ENCODE measurements at regions not wholly inside any gene's neighbourhood (a gene's known extent, or its start where the extent isn't known, plus 50 kb on each side); places are given as distances from the start of the nearest gene placed in this dataset.
"Not testable (repeated sequence)": the region's sequence is repeated elsewhere in the genome, so short reads cannot be mapped to it uniquely, and the experiment has no call there.

DNA sequence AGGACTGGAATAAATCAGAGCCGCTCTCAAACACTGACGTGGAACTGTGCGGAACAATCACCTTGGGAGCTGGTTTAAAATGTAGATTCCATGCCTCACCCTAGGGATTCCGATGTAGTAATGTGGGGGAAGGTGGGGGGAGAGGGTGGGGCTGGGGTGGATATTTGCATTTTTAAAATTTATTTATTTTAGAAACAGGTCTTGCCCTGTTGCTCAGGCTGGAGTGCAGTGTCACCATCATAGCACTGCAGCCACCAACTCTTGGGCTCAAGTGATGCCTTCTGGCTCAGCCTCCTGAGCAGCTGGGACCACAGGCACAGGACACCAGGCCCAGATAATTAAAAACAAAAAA, 101.9 kb upstream of the SEC22B start:
- H3K36me3 ChIP-seq (ENCODE audit: control insufficient read depth, insufficient read depth, low read length); H3K4me1 ChIP-seq; H3K79me2 ChIP-seq; H3K4me3 ChIP-seq (ENCODE audit: low read depth, low read length); H3K4me2 ChIP-seq (ENCODE audit: low read length); H2AFZ ChIP-seq; H3K27ac ChIP-seq; H3K9ac ChIP-seq; H3K9me3 ChIP-seq (ENCODE audit: control insufficient read depth, low read length); H3K27me3 ChIP-seq (ENCODE audit: control insufficient read depth, insufficient read depth, low read length): not testable (repeated sequence)

GRCh38 chr1:120277428-120278258, 101.3 kb upstream of the SEC22B start:
- not testable (repeated sequence) for H2AFZ ChIP-seq; H3K9me3 ChIP-seq (ENCODE audit: control insufficient read depth, low read length); H3K27me3 ChIP-seq (ENCODE audit: control insufficient read depth, insufficient read depth, low read length); H3K36me3 ChIP-seq (ENCODE audit: control insufficient read depth, insufficient read depth, low read length); H3K4me1 ChIP-seq; H3K4me3 ChIP-seq (ENCODE audit: low read depth, low read length); H3K9ac ChIP-seq; H3K27ac ChIP-seq; H3K79me2 ChIP-seq; H3K4me2 ChIP-seq (ENCODE audit: low read length)

GRCh38 chr1:120276710-120277109, 100.4 kb upstream of the SEC22B start:
- H3K4me2 ChIP-seq (ENCODE audit: low read length); H3K4me1 ChIP-seq: not testable (repeated sequence)

DNA sequence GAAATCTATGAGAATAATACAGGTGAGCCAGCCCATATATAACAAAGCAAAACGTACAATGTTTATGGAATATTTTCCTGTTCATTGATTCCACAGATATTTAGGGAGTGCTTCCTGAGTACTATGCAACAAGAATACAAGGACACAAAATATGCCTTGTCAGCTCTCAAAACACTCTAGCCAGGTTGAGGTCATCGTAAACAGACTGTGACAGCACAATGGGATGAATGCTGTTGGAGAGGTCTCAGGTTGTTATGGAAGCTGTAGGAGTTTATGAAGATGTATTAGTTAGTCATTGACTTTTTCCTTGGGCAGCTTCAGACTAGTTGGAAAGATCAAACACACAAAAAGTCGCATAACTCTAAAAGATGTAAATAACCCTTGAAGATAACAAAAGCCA, 98.1 kb upstream of the SEC22B start:
- not testable (repeated sequence) for H3K9me3 ChIP-seq (ENCODE audit: control insufficient read depth, low read length); H3K27ac ChIP-seq; H3K4me2 ChIP-seq (ENCODE audit: low read length); H3K79me2 ChIP-seq; H3K9ac ChIP-seq; H2AFZ ChIP-seq; H3K4me3 ChIP-seq (ENCODE audit: low read depth, low read length); H3K36me3 ChIP-seq (ENCODE audit: control insufficient read depth, insufficient read depth, low read length); H3K27me3 ChIP-seq (ENCODE audit: control insufficient read depth, insufficient read depth, low read length); H3K4me1 ChIP-seq

More at GRCh38 chr1:120276710-120277109, 100.4 kb upstream of the SEC22B start:
- H3K9me3 ChIP-seq (ENCODE audit: control insufficient read depth, low read length); H3K36me3 ChIP-seq (ENCODE audit: control insufficient read depth, insufficient read depth, low read length); H3K4me3 ChIP-seq (ENCODE audit: low read depth, low read length); H2AFZ ChIP-seq; H3K79me2 ChIP-seq; H3K27me3 ChIP-seq (ENCODE audit: control insufficient read depth, insufficient read depth, low read length); H3K9ac ChIP-seq; H3K27ac ChIP-seq: not testable (repeated sequence)

GRCh38 chr1:120273363-120273762, 97.0 kb upstream of the SEC22B start:
- not testable (repeated sequence) for H3K4me3 ChIP-seq (ENCODE audit: low read depth, low read length); H3K4me2 ChIP-seq (ENCODE audit: low read length); H3K36me3 ChIP-seq (ENCODE audit: control insufficient read depth, insufficient read depth, low read length); H3K27me3 ChIP-seq (ENCODE audit: control insufficient read depth, insufficient read depth, low read length); H3K27ac ChIP-seq; H3K79me2 ChIP-seq; H3K9me3 ChIP-seq (ENCODE audit: control insufficient read depth, low read length); H2AFZ ChIP-seq; H3K9ac ChIP-seq; H3K4me1 ChIP-seq

DNA sequence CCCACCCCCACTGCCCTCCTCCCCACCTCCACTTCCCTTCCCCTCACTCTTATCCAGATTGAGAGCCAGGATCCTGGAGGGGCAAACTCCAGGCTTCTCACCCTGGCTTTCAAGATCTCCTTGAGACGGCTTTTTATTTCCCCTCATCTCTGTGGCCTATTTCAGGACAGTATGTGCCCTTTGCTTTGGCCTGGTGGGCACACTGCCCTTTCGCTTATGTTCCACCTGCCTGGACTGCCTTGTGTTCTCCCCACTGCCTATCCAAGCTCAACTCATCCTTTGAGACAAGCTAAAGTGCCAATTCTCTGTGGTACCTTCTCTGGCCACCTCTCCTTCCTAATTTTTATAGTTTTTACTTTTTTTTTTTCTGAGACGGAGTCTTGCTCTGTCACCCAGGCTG, 95.9 kb upstream of the SEC22B start:
- H3K36me3 ChIP-seq (ENCODE audit: control insufficient read depth, insufficient read depth, low read length); H2AFZ ChIP-seq; H3K27me3 ChIP-seq (ENCODE audit: control insufficient read depth, insufficient read depth, low read length); H3K9ac ChIP-seq; H3K9me3 ChIP-seq (ENCODE audit: control insufficient read depth, low read length); H3K4me1 ChIP-seq; H3K4me3 ChIP-seq (ENCODE audit: low read depth, low read length); H3K4me2 ChIP-seq (ENCODE audit: low read length); H3K27ac ChIP-seq; H3K79me2 ChIP-seq: not testable (repeated sequence)

DNA sequence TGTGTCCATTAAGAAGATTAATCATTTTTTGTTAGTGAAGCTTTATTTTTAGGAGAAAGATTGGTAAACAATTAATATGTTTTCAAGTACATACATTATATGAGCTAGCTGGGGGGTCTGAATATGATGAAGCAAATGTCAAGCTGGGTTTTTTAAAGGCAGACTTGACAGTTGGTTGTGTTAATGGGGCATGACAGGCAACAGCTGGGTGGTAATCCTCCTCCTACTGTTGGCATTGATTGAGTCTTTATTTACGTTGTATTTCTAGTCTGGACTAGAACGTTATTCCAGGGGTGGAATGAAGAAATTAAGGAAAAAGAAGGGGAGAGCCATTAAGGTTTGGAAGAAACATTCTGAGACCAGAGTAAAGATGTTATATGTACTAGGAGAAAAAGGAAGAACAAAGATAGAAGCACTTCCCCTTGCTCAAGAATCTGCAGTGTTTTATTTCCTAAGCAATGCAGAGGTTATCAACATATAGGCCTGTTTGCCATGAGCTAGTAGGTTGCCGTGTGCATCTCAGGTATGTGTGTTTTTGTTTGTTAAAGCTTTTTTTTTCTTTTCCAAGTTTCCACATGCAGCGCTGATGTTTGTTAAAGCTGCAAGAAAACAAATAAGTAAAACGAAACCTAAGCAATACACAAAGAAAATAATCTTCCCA, 95.4 kb upstream of the SEC22B start:
- H3K27ac ChIP-seq; H3K4me2 ChIP-seq (ENCODE audit: low read length); H3K4me1 ChIP-seq; H2AFZ ChIP-seq; H3K36me3 ChIP-seq (ENCODE audit: control insufficient read depth, insufficient read depth, low read length); H3K9me3 ChIP-seq (ENCODE audit: control insufficient read depth, low read length); H3K9ac ChIP-seq; H3K79me2 ChIP-seq; H3K4me3 ChIP-seq (ENCODE audit: low read depth, low read length); H3K27me3 ChIP-seq (ENCODE audit: control insufficient read depth, insufficient read depth, low read length): not testable (repeated sequence)

DNA sequence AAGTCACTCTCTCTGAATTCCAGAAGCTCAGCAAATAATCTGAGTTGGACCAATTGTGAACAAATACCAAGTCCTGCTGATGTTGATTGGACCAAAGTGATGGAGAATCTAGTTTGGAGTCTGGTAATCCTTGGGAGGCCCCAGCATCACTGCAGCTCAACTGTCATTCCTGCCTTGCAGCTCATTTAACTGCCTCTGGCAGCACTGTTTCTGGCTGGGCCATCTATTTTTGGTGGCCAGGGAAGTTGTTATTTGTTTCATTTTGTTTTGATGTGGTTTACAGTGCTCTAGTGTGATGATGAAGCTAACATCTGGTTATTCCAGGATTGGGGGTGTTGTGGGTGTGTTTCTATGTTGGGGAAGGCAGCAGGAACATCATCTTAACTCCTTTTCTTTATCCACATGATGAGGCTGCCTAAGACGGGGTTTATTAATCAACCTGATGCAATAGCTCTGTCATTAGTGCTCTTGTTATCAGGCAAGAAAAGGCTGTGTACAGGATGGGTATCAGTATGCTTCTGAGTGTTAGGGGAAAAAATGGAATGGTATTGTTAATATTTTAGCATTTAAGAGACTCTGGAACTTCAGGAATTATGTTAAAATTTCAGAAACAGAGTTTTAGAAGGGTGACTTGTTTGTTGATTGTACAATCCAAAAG, 91.7 kb upstream of the SEC22B start:
- not testable (repeated sequence) for H3K79me2 ChIP-seq; H3K27ac ChIP-seq; H3K9me3 ChIP-seq (ENCODE audit: control insufficient read depth, low read length); H3K27me3 ChIP-seq (ENCODE audit: control insufficient read depth, insufficient read depth, low read length); H2AFZ ChIP-seq; H3K4me2 ChIP-seq (ENCODE audit: low read length); H3K4me3 ChIP-seq (ENCODE audit: low read depth, low read length); H3K36me3 ChIP-seq (ENCODE audit: control insufficient read depth, insufficient read depth, low read length); H3K9ac ChIP-seq; H3K4me1 ChIP-seq

DNA sequence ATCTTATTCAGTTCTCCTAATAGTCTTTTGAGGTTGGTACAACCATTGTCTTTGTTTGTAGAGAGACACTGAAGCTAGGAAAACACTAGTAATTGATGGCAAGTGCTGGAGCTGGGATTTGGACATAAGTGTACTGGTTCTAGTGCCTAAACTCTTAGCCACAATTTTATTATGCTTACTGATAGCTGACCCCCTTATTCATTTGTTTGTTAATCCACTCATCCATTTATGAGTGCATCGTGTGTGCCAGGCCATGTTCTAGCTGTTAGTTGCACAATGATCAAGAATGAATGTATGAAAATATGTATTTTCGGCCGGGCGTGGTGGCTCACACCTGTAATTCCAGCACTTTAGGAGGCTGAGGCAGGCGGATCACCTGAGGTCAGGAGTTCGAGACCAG, 88.2 kb upstream of the SEC22B start:
- H2AFZ ChIP-seq; H3K27me3 ChIP-seq (ENCODE audit: control insufficient read depth, insufficient read depth, low read length); H3K4me1 ChIP-seq; H3K27ac ChIP-seq; H3K9ac ChIP-seq; H3K79me2 ChIP-seq; H3K36me3 ChIP-seq (ENCODE audit: control insufficient read depth, insufficient read depth, low read length); H3K9me3 ChIP-seq (ENCODE audit: control insufficient read depth, low read length); H3K4me3 ChIP-seq (ENCODE audit: low read depth, low read length); H3K4me2 ChIP-seq (ENCODE audit: low read length): not testable (repeated sequence)

GRCh38 chr1:120262791-120263751, 86.8 kb upstream of the SEC22B start:
- not testable (repeated sequence) for H3K4me2 ChIP-seq (ENCODE audit: low read length); H3K27me3 ChIP-seq (ENCODE audit: control insufficient read depth, insufficient read depth, low read length); H3K9me3 ChIP-seq (ENCODE audit: control insufficient read depth, low read length); H3K4me1 ChIP-seq; H3K4me3 ChIP-seq (ENCODE audit: low read depth, low read length); H2AFZ ChIP-seq; H3K79me2 ChIP-seq; H3K9ac ChIP-seq; H3K36me3 ChIP-seq (ENCODE audit: control insufficient read depth, insufficient read depth, low read length); H3K27ac ChIP-seq
